HCT116 (cell line): ENCODE measurements at regions not wholly inside any gene's neighbourhood (a gene's known extent, or its start where the extent isn't known, plus 50 kb on each side); places are given as distances from the start of the nearest gene placed in this dataset.

Experiments used
- ATAC-seq: fragments of 200-7000 bp; cut with Tn5 transposase; 2 replicates; pipeline ENCODE4 v1.9.1; 2020; ENCODE audit warnings: mild to moderate bottlenecking, moderate library complexity
- BruUV-seq: library from RNA; stranded (reverse); fragments of 400-500 nt; replicated peaks from 2 replicates; lab custom pipeline; 2021; lab: Mats Ljungman, UMichigan
- CTCF ChIA-PET: fragments of 300-600 bp; sonication (Branson Sonifier 250); formaldehyde crosslinking; loops from one replicate; lab custom pipeline; 2021; ENCODE audit warnings: antibody characterized with exemption; lab: Charles Lee
- POLR2A ChIA-PET: fragments of 300-600, 350-600 bp; sonication (Branson Sonifier 250); formaldehyde crosslinking; loops from one replicate; lab custom pipeline; 2021; ENCODE audit warnings: antibody characterized with exemption; lab: Charles Lee
- RAD21 ChIA-PET, 2 experiments: fragments of 300-600 bp; sonication (Branson Sonifier 250); formaldehyde crosslinking; loops; one replicate each; lab custom pipeline; 2023; ENCODE audit warnings: low total read pairs in 2 of 2; ENCODE audit not compliant: uncharacterized antibody in 2 of 2, unreplicated experiment in 2 of 2, low non-redundant PET in 1 of 2; lab: Charles Lee
- DNase-seq: peaks from one replicate; pipeline ENCODE4 v3.0.0-alpha.2; 2010; ENCODE audit warnings: low read depth, low spot score
- H2AFZ ChIP-seq: fragments of 200-600 bp; shearing (Covaris generic), sonication (generic); 2 replicates; pipeline ENCODE4 v1.6.1; 2017; ENCODE audit warnings: low read depth, mixed run types, mixed read lengths, antibody characterized with exemption, low read length; ENCODE audit not compliant: poor library complexity, severe bottlenecking
- H3K27ac ChIP-seq: 2 replicates; pipeline ENCODE4 v1.5.1; 2012; ENCODE audit warnings: low read depth, low read length
- H3K27me3 ChIP-seq: fragments of 200-600 bp; sonication (generic); 2 replicates; pipeline ENCODE4 v1.6.1; 2016; ENCODE audit warnings: mixed run types, low read length, mixed read lengths; ENCODE audit not compliant: insufficient read depth
- H3K36me3 ChIP-seq, 2 experiments: fragments of 200-500 bp in 1 of 2; fragments of 200-600 bp in 1 of 2; sonication (Bioruptor generic) in 1 of 2; sonication (generic) in 1 of 2; 2 replicates each; pipeline versions ENCODE4 v1.5.1 to v1.6.1; 2014 to 2016; ENCODE audit warnings: low read length in 2 of 2, inconsistent platforms in 1 of 2, mixed read lengths in 1 of 2, mixed run types in 1 of 2; ENCODE audit not compliant: insufficient read depth in 2 of 2, control insufficient read depth in 1 of 2
- H3K4me1 ChIP-seq, 2 experiments: fragments of 200-600 bp in 1 of 2; sonication (generic) in 1 of 2; 2 replicates each; pipeline versions ENCODE4 v1.5.1 to v1.6.1; 2012 to 2017; ENCODE audit warnings: low read length in 2 of 2, inconsistent platforms in 1 of 2, mild to moderate bottlenecking in 1 of 2, mixed read lengths in 1 of 2, mixed run types in 1 of 2, moderate library complexity in 1 of 2; ENCODE audit not compliant: insufficient read depth in 2 of 2, control insufficient read depth in 1 of 2
- H3K4me2 ChIP-seq: fragments of 200-600 bp; sonication (generic); 2 replicates; pipeline ENCODE4 v1.6.1; 2017; ENCODE audit warnings: mixed run types, low read length, mixed read lengths
- H3K4me3 ChIP-seq, 2 experiments: fragments of 200-600 bp in 1 of 2; sonication (generic) in 1 of 2; replicated peaks in 1 of 2; 2 replicates each; pipeline ENCODE4 v1.5.1; 2011 to 2016; ENCODE audit warnings: low read length in 2 of 2, control low read depth in 1 of 2, low read depth in 1 of 2, mild to moderate bottlenecking in 1 of 2, mixed read lengths in 1 of 2, mixed run types in 1 of 2
- H3K79me2 ChIP-seq: fragments of 200-600 bp; sonication (generic); 2 replicates; pipeline ENCODE4 v1.6.1; 2017; ENCODE audit warnings: mild to moderate bottlenecking, mixed run types, low read length, moderate library complexity, mixed read lengths; ENCODE audit not compliant: insufficient read depth
- H3K9ac ChIP-seq: fragments of 200-600 bp; sonication (generic); 2 replicates; pipeline ENCODE4 v1.6.1; 2016; ENCODE audit warnings: low read length, mixed read lengths
- H3K9me2 ChIP-seq: fragments of 200-600 bp; sonication (generic), shearing (Covaris generic); 2 replicates; pipeline ENCODE4 v1.6.1; 2017; ENCODE audit warnings: mixed run types, mild to moderate bottlenecking, moderate library complexity; ENCODE audit not compliant: insufficient read depth
- H3K9me3 ChIP-seq, 2 experiments: fragments of 200-500 bp in 1 of 2; fragments of 200-600 bp in 1 of 2; sonication (Bioruptor generic) in 1 of 2; sonication (generic) in 1 of 2; 2 replicates each; pipeline ENCODE4 v1.6.1; 2014 to 2017; ENCODE audit warnings: low read length in 2 of 2, mixed read lengths in 2 of 2, inconsistent platforms in 1 of 2, low read depth in 1 of 2, mild to moderate bottlenecking in 1 of 2, mixed run types in 1 of 2, moderate library complexity in 1 of 2; ENCODE audit not compliant: control insufficient read depth in 1 of 2, insufficient read depth in 1 of 2
- H4K20me1 ChIP-seq: fragments of 200-600 bp; sonication (generic), shearing (Covaris generic); 2 replicates; pipeline ENCODE4 v1.6.1; 2017; ENCODE audit warnings: mixed run types, mild to moderate bottlenecking, moderate library complexity; ENCODE audit not compliant: insufficient read depth
- CBX3 ChIP-seq: IDR thresholded peaks from 2 replicates; pipeline ENCODE4 v1.6.1; 2012; ENCODE audit warnings: low read depth
- CEBPB ChIP-seq: IDR thresholded peaks from 2 replicates; pipeline ENCODE4 v1.6.1; 2012; ENCODE audit warnings: low read depth
- EZH2 ChIP-seq: fragments of 200-600 bp; sonication (generic); IDR thresholded peaks from 2 replicates; pipeline ENCODE4 v1.6.1; 2017; ENCODE audit warnings: antibody characterized with exemption, mixed run types
- EZH2phosphoT487 ChIP-seq: fragments of 200-600 bp; IDR thresholded peaks from 2 replicates; pipeline ENCODE4 v1.6.1; 2018; ENCODE audit warnings: antibody characterized with exemption, borderline replicate concordance
- FOSL1 ChIP-seq: IDR thresholded peaks from 2 replicates; pipeline ENCODE4 v1.6.1; 2012; ENCODE audit warnings: low read depth
- POLR2A ChIP-seq: IDR thresholded peaks from 2 replicates; pipeline ENCODE4 v1.7.0; 2011; ENCODE audit warnings: borderline replicate concordance; ENCODE audit not compliant: insufficient read depth, insufficient read length; ENCODE audit errors: extremely low read depth
- SIN3A ChIP-seq: IDR thresholded peaks from 2 replicates; pipeline ENCODE4 v1.6.1; 2012; ENCODE audit warnings: low read depth
- SRF ChIP-seq: IDR thresholded peaks from 2 replicates; pipeline ENCODE4 v1.6.1; 2012; ENCODE audit warnings: low read depth
- ZNF274 ChIP-seq: fragments of 200-500 bp; sonication (Bioruptor generic); IDR thresholded peaks from 2 replicates; pipeline ENCODE4 v1.6.1; 2014; ENCODE audit warnings: mild to moderate bottlenecking, low read depth, low read length, inconsistent platforms
- intact Hi-C: fragments of 100-400 bp; cut with micrococcal nuclease; formaldehyde crosslinking; loops from 2 replicates; pipeline ENCODE4 v1.10.0; 2022
- TF ChIP-seq, protein P1 (sequence below): IDR thresholded peaks from 2 replicates; pipeline ENCODE4 v1.6.1; 2011; ENCODE audit warnings: mild to moderate bottlenecking, low read length, moderate library complexity; ENCODE audit not compliant: insufficient replicate concordance; ENCODE audit errors: extremely low read depth

DNA sequence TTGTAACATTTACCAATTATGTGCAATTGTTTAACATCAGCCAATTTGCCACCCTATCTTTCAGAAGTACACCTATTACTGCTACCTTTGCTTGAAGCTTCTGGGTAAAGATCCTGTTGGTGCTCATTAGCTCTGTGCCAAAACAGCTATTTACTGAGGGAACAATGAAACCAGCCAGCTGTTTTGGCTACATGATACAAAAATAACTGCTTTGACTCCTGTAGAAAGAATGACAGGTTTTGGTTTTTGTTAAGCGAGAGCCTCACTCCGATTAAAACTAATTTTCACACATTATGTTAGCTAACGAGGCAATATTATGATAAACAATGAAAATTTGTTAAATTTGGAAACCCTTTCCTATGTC is 907.0 kb downstream of the EPHA4 start:
- Histone ChIP-seq H3K9ac (no peak overlapping the region), H3K27ac (no peak overlapping the region), H3K79me2 (no peaks in the 10 kb centered on the region), H3K9me3 (no peaks in the 10 kb centered on the region), H3K9me2 (no peaks in the 10 kb centered on the region), H4K20me1 (no peaks in the 10 kb centered on the region), H3K4me2 (no peak overlapping the region), H3K4me1 (no peaks in the 10 kb centered on the region; a peak in 1 of 4 replicates), H3K36me3 (no peaks in the 10 kb centered on the region), H2AFZ (no peak overlapping the region), H3K27me3 (no peaks in the 10 kb centered on the region), H3K4me3 (no peak overlapping the region)
- ChIA-PET RAD21 (no interaction called here), POLR2A (no interaction called here), CTCF (no interaction called here)
- no TSS peak for BruUV-seq
- DNase-seq (no peak), ATAC-seq (no peak)
- intact Hi-C loops: no loop called here
- TF ChIP-seq FOSL1 (no peak), CEBPB (no peak), SIN3A (no peak), EZH2phosphoT487 (no peak), EZH2 (no peak), SRF (no peak), POLR2A (no peak), ZNF274 (no peak)
- TF ChIP-seq, protein P1, sequence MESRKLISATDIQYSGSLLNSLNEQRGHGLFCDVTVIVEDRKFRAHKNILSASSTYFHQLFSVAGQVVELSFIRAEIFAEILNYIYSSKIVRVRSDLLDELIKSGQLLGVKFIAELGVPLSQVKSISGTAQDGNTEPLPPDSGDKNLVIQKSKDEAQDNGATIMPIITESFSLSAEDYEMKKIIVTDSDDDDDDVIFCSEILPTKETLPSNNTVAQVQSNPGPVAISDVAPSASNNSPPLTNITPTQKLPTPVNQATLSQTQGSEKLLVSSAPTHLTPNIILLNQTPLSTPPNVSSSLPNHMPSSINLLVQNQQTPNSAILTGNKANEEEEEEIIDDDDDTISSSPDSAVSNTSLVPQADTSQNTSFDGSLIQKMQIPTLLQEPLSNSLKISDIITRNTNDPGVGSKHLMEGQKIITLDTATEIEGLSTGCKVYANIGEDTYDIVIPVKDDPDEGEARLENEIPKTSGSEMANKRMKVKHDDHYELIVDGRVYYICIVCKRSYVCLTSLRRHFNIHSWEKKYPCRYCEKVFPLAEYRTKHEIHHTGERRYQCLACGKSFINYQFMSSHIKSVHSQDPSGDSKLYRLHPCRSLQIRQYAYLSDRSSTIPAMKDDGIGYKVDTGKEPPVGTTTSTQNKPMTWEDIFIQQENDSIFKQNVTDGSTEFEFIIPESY: no peak

DNA sequence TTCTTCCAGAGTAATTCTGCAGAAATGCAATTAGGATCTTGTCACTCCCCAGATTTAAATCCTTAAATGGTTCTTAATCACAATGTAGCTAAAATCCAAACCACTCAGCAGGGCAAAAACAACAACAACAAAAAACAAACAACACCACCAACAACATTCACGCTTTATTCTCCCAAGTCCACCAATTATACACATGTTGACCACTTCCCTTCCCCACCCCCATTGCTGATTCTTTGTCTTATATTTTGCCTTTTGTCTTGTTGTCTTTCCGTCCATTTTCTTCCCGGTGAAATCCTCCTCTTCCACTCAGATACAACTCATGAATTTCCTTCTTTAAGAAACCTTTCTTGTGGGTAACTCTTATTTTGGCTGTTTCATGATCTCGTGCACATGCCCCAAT is 902.8 kb downstream of the EPHA4 start:
- no peak for DNase-seq
- intact Hi-C loops: no loop called here
- CTCF ChIA-PET: no interaction called here

More for the DNA sequence above, 902.8 kb downstream of the EPHA4 start:
- no peaks in the 10 kb centered on the region for H3K27me3 ChIP-seq
- H3K79me2 ChIP-seq: no peaks in the 10 kb centered on the region
- no peak for ATAC-seq
- ChIA-PET RAD21 (no interaction called here), POLR2A (no interaction called here)
- no peaks in the 10 kb centered on the region for H3K36me3 ChIP-seq
- no peaks in the 10 kb centered on the region for H4K20me1 ChIP-seq
- H3K9ac ChIP-seq: no peak overlapping the region
- H3K4me1 ChIP-seq: no peaks in the 10 kb centered on the region
- no peak overlapping the region for H2AFZ ChIP-seq
- no peak overlapping the region for H3K4me2 ChIP-seq
- no peaks in the 10 kb centered on the region for H3K9me3 ChIP-seq
- TF ChIP-seq CBX3: no peak
- TF ChIP-seq SRF: no peak
- TF ChIP-seq FOSL1: no peak
- TF ChIP-seq CEBPB: no peak
- TF ChIP-seq POLR2A: no peak
- TF ChIP-seq EZH2: no peak
- TF ChIP-seq, protein P1: no peak
- TF ChIP-seq, all 23 proteins: peak for 0
- Histone ChIP-seq H3K9me2 (no peaks in the 10 kb centered on the region), H3K4me3 (no peak overlapping the region), H3K27ac (no peak overlapping the region)
- BruUV-seq: no TSS peak
